GM19463 (cell line): ENCODE measurements at regions not wholly inside any gene's neighbourhood (a gene's known extent, or its start where the extent isn't known, plus 50 kb on each side); places are given as distances from the start of the nearest gene placed in this dataset.
"Not testable (repeated sequence)": the region's sequence is repeated elsewhere in the genome, so short reads cannot be mapped to it uniquely, and the experiment has no call there.

ENCODE experiments used
- ATAC-seq: cut with Tn5 transposase; IDR thresholded peaks from one replicate; pipeline ENCODE4 v1.9.1; 2021; ENCODE audit warnings: mild to moderate bottlenecking, moderate library complexity; ENCODE audit not compliant: unreplicated experiment

DNA sequence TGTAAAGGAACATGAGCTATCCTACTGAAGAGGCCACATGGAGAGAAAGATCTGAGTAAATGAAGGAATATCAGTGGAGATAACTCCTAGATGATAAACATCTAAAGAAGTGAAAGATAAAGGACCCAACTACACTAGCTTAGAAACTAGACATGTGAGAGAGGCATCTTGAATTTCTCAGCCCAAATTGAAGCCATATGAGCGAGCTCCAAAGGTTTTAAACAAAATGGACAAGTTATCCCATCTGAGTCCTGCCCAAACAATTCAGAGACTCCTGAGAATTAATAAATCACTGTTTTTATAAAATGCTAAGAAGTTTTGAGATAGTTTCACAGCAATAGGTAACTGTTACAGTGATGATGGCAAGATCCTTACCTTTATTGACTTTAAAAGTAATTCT, 438.9 kb downstream of the NAV3 start:
- ATAC-seq, result no peak

GRCh38 chr12:78271546-78271945, 440.9 kb downstream of the NAV3 start:
- no peak for ATAC-seq

DNA sequence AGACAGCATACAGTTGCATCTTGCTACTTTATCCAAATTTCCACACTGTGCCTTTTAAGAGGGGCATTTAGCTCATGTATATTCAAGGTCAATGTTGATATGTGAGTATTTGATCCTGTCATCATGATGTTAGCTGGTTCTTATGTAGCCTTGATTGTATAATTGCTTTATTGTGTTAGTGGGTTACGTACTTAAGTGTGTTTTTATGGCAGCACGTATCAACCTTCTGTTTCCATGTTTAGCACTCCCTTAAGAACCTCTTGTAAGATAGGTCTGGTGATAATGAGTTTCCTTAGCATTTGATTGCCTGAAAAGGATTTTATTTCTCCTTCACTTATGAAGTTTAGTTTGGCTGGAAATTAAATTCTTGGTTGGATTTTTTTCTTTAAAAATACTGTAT, 445.2 kb downstream of the NAV3 start:
- ATAC-seq, result no peak

GRCh38 chr12:78278706-78279190, 448.1 kb downstream of the NAV3 start:
- ATAC-seq, result no peak

- no peak for ATAC-seq
These were observed 448.9 kb downstream of the NAV3 start for GRCh38 chr12:78279567-78279966.

DNA sequence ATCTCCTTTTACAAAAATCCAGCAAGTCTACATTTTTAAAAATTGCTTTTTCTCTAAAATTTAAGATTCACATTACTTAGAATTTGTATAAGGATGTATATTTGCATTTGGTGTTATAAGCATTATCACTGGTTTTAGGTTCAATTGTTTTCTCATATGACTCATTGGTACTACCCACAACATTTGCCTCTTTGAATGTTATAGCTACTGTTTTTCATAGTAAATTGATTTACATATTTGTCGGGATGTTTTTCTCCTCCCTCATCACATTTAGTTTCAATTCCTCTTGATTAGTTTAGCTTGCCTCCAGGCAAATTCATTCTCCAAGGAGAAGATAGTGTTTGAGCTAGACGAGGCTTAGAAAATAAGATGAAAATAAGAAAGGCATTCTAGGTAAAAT, 450.4 kb downstream of the NAV3 start:
- not testable (repeated sequence) for ATAC-seq

DNA sequence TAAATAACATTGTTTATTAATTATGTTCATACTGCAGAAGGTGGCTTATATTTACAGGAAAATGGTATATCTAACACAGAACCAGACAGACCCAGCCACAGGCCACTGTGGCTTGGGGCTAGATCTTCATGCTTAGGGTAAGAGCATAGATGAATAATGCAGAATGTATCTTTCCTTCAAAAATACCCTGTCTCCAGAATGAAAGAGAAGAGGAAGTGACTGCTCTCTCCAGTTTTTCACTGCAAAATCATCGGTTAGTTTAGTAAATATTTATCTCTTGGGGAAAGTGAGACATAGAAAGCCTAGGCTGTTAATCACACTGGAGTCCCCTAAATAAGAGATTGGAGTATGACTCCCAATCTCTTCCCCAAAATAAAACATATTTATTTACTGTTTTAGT, 453.7 kb downstream of the NAV3 start:
- ATAC-seq, result no peak

DNA sequence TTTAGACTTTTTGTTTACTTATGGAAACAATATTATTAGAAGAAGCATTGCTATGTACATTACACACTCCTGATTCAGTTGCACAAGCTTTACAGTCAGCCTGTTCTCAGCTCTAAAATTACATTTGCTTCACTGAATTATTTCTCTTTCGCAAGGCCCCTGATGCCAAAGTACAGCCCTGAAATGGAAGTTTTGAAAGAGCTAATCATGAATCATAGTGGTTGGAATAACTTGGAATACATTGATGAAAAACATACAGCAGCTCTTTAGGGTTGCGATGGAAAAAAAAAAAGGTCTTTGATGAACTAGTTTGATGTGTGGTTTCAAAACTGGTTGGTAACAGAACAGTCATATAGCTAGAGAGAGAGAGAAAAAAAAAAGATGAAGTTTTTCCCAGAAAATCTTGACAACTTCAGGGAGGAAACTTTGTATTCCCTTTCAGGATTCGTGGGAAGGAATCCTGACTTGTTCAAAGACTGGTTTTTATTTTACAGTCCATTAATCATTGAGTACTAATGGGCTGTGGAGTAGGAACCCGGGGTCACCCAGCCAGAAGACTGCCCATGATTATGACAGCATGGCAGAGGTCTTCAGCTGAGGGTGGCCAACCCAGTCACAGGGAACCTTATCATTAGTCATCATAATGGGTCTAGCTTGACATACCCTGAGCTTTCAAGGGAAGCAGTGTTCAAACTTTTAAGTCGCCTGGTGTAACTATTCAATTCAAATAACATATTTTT, 460.1 kb downstream of the NAV3 start:
- no peak for ATAC-seq

DNA sequence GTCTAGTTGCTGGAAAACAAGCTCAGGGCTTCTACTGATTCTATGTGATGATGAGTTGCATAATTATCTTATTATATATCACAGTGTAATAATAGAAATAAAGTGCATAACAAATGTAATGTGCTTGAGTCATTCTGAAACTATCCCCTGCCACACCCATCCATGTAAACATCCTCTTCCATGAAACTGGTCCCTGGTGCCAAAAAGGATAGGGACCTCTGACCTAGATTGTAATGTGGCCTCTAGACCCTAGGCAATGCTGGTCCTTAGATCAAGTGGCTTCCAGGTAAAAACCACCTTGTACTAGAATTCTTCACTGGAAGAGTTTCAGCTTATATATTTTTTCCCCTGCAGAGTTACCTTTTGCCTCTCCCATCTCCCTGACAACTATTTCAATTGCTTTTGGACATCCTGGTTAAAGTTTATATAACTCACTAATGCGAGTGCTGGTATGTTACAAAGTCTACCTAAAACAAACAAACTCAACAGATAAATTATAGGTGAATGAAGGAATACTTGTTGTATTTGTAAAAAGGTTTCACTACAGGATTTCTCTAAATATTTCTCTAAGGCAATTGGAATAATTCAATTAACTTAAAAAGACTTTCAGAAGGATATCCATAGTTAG, 462.5 kb downstream of the NAV3 start:
- no peak for ATAC-seq

DNA sequence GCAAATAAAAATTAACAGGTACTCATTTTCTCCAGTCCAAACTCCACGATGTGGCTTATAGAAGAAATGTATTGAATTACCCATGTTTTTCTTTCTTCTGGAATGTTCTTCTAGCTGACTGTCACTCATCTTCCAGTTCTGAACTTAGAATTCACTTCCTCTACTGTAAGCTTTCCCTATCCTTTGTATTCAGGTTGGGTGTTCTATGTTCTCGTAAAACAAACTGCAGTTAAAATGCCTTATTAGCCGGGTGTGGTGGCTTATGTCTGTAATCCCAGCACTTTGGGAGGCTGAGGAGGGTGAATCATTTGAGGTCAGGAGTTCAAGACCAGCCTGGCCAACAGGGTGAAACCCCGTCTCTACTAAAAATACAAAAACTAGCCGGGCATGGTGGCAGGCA, 470.6 kb downstream of the NAV3 start:
- ATAC-seq, result not testable (repeated sequence)

DNA sequence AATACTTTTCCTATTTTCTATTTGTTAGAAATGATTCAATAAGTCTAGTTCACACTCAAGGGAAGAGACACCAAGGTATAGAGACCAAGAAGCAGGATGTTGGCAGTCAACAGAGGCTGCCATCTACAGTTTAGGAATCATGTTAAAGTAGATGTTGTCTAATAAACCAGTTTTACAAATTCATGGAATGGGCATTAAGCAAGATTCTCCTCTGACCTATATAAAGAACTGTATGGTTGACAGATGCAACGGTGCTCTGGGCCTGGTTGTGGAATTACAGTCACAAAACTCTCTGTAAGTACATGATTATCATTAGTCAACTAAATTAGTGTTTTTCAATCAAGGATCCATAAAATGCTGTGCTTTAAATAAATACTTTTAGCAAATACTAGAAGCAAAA, 475.1 kb downstream of the NAV3 start:
- ATAC-seq, result no peak

- ATAC-seq, result no peak
These were observed 475.5 kb downstream of the NAV3 start for GRCh38 chr12:78306236-78306635.

DNA sequence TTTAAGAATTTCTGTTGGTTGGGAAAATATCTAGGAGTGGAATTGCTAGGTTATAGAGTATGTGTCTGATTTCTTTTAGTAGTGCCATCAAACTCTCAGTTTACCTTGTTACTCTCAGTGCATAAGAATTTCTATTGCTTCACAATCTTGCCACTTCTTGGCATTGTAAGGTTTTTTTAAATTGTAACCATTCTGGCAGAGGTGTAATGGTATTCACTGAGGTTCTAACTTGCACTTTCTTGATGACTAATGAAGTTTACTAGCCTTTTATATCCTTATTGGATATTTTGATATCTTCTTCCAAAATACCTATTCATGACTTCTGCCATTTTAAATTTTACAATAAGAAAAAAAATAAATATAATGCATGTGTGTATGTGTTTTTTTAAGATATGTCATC, 478.0 kb downstream of the NAV3 start:
- ATAC-seq, result no peak

GRCh38 chr12:78315028-78315427, 484.3 kb downstream of the NAV3 start:
- ATAC-seq, result no peak

DNA sequence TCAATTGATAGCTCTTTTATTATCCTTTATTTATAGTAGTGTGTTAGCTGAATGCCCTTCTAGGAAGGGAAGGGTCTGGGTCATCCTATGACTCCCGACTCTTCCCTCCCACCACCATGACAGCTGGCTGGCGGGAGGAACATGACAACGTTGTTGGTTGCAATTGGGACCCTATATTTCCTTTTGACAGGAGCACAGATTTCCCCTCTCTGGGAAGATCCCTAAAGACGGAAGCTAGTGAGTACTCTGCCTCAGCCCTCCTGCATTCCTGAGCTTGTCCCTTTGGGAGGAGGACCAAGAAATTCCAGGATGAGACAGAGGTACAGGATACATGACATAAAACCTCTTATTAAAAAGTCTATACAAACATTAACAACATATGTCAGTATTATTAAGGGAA, 485.4 kb downstream of the NAV3 start:
- no peak for ATAC-seq

DNA sequence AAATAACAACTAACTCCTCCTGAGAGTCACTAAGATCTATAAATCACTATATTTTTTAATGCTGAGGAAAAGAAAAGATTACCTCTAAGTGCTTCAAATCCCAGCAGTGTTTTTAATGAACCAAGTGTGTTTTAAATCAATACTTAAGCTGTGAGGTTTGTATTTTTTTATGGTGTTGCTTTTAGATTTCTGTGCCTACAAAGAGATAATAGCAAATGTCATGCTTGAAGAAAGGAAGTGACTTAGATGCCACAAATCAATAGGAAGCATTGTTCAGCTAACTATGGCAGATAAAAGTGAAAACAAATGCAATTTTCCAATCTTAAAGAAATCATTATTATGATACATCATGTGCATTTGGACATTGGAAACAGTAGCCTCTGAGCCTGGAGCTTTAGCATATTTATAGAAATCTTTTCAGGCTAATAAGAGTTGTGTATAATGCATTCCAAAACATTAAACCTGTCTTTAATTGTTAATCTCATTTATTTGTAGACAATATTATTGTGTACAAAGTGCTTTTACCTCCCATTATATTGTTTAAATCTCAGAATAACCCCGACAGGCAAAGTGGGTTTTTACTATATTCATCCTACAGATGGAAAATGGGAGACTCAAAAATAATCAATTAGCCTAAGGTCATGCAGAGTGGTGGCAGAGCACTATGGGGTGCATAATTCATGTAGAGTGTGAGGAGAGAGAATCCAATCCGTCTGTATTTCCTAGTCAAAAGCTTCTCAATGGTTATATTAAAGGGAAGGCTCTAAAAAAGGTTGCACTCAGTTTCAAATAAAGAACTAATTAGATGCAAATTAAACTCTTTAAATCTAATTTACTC, 486.2 kb downstream of the NAV3 start:
- no peak for ATAC-seq

GRCh38 chr12:78321696-78322095, 491.0 kb downstream of the NAV3 start:
- no peak for ATAC-seq

- no peak for ATAC-seq
These were observed 492.5 kb downstream of the NAV3 start for GRCh38 chr12:78323226-78323625.

DNA sequence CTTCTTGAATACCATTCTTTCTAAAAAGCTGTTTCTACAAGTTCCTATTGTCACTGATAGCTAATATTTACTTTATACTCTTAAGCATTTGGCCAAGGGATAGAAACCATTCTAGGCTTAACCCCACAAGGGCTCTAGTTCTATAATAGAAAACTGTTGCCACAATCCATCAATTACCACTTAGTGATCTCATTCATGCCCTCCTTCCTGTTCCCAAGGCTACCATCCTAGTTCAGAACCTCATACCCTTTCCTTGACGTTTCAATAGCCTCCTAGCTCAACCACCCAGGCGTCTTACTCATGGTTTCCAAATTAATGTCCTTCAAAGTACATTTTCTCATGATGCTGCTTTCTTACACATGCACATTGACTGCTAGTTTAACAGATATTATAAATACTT, 493.5 kb downstream of the NAV3 start:
- no peak for ATAC-seq

DNA sequence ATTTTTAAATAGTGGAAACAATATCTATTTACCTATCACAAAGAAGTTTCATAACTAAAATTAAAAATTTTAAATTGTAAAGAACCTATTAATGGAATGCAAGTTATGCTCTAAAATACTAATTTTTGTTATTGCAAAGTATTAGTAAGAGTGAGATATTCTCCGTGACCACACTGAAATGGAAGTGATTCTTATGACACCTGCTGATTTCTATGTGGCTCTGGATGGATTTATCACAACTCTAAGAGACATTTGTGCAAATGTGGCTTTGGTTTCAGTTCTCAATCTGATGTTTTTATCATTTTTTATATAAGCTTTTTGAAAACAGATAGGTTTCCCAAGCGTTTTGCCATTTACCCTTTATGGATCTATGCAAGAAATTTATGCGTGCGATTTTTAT, 497.8 kb downstream of the NAV3 start:
- ATAC-seq, result no peak

- ATAC-seq, result no peak
These were observed 499.4 kb downstream of the NAV3 start for GRCh38 chr12:78330131-78330530.

DNA sequence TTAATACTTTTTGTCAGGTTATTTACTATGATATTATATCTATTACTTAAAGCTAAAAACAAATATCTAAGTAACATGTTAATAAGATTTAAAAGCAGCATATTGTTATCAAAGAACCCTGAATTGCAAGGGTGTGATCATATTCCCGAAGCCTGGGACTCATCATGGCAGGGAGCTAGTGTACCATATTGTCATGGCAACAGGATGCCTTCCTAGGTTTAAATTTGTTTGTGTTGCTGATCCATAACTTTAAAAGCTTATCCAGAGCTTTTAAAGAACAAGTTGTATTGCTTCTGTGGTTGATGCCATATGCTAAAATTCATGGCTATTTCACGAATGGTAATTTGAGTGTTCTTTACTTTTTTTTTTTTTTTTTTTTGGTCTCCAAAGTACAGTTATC, 500.5 kb downstream of the NAV3 start:
- no peak for ATAC-seq
